HEK293T (cell line): ENCODE measurements at regions not wholly inside any gene's neighbourhood (a gene's known extent, or its start where the extent isn't known, plus 50 kb on each side); places are given as distances from the start of the nearest gene placed in this dataset.

Source experiments
- ARNT ChIP-seq: fragments of 450-650 bp; IDR thresholded peaks from 2 replicates; pipeline ENCODE4 v1.6.1; 2017; ENCODE audit warnings: mild to moderate bottlenecking
- BHLHE40 ChIP-seq: fragments of 450-650 bp; IDR thresholded peaks from 2 replicates; pipeline ENCODE4 v1.6.1; 2016; ENCODE audit warnings: mild to moderate bottlenecking, moderate library complexity, borderline replicate concordance
- CTBP1 ChIP-seq: fragments of 450-650 bp; IDR thresholded peaks from 2 replicates; pipeline ENCODE4 v1.6.1; 2016; ENCODE audit warnings: borderline replicate concordance
- ELF4 ChIP-seq: fragments of 450-650 bp; IDR thresholded peaks from 2 replicates; pipeline ENCODE4 v1.6.1; 2017; ENCODE audit warnings: antibody characterized with exemption
- FOXA1 ChIP-seq: fragments of 450-650 bp; IDR thresholded peaks from 2 replicates; pipeline ENCODE4 v1.6.1; 2016; ENCODE audit warnings: mild to moderate bottlenecking
- FOXK2 ChIP-seq: fragments of 450-650 bp; IDR thresholded peaks from 2 replicates; pipeline ENCODE4 v1.6.1; 2016; ENCODE audit warnings: mild to moderate bottlenecking
- FOXM1 ChIP-seq: fragments of 450-650 bp; IDR thresholded peaks from 2 replicates; pipeline ENCODE4 v1.6.1; 2017; ENCODE audit warnings: mild to moderate bottlenecking, borderline replicate concordance
- HDGF ChIP-seq: fragments of 450-650 bp; IDR thresholded peaks from 2 replicates; pipeline ENCODE4 v1.6.1; 2017; ENCODE audit warnings: antibody characterized with exemption, borderline replicate concordance
- L3MBTL2 ChIP-seq: fragments of 450-650 bp; conservative IDR thresholded peaks from 2 replicates; pipeline ENCODE4 v1.6.1; 2016; ENCODE audit warnings: mild to moderate bottlenecking
- LEF1 ChIP-seq: fragments of 450-650 bp; IDR thresholded peaks from 2 replicates; pipeline ENCODE4 v1.6.1; 2017; ENCODE audit warnings: mild to moderate bottlenecking, borderline replicate concordance
- SP1 ChIP-seq: fragments of 450-650 bp; IDR thresholded peaks from 2 replicates; pipeline ENCODE4 v1.6.1; 2017
- SUZ12 ChIP-seq: fragments of 450-650 bp; IDR thresholded peaks from 2 replicates; pipeline ENCODE4 v1.6.1; 2016; ENCODE audit warnings: mild to moderate bottlenecking
- TARDBP ChIP-seq: fragments of 450-650 bp; IDR thresholded peaks from 2 replicates; pipeline ENCODE4 v1.6.1; 2016

- TF ChIP-seq BHLHE40 (no peak), HDGF (no peak), SUZ12 (no peak), FOXK2 (no peak), L3MBTL2 (no peak), ELF4 (no peak), FOXM1 (no peak), SP1 (no peak), ARNT (no peak), FOXA1 (no peak), LEF1 (no peak), TARDBP (no peak), CTBP1 (no peak)
Measured at GRCh38 chr3:13125092-13126015, 52.1 kb upstream of the IQSEC1 start.
